PFSK-1 (cell line): ENCODE measurements at regions not wholly inside any gene's neighbourhood (a gene's known extent, or its start where the extent isn't known, plus 50 kb on each side); places are given as distances from the start of the nearest gene placed in this dataset.

Source experiments
- FOXP2 ChIP-seq: optimal IDR thresholded peaks from 2 replicates; pipeline ENCODE3; 2011; ENCODE audit warnings: borderline replicate concordance, control low read depth, inconsistent platforms; ENCODE audit not compliant: insufficient read depth; ENCODE audit errors: extremely low read length, extremely low read depth
- POLR2AphosphoS5 ChIP-seq: IDR thresholded peaks from 2 replicates; pipeline ENCODE4 v1.6.1; 2012; ENCODE audit warnings: low read depth, mild to moderate bottlenecking, control low read depth, low read length, moderate library complexity
- REST ChIP-seq, 2 experiments: IDR thresholded peaks; 2 replicates each; pipeline versions ENCODE4 v1.6.1 to v1.8.0; 2011 to 2012; ENCODE audit warnings: low read depth in 2 of 2, low read length in 2 of 2, control low read depth in 1 of 2, inconsistent platforms in 1 of 2, mild to moderate bottlenecking in 1 of 2, moderate library complexity in 1 of 2; ENCODE audit not compliant: insufficient read depth in 1 of 2
- SIN3A ChIP-seq: IDR thresholded peaks from 2 replicates; pipeline ENCODE4 v1.6.1; 2012; ENCODE audit warnings: mild to moderate bottlenecking, low read length, moderate library complexity, borderline replicate concordance; ENCODE audit not compliant: insufficient read depth
- TAF1 ChIP-seq: IDR thresholded peaks from 2 replicates; pipeline ENCODE4 v1.6.1; 2012; ENCODE audit warnings: low read length, control low read depth, borderline replicate concordance; ENCODE audit not compliant: insufficient read depth

- TF ChIP-seq REST (IDR thresholded peaks at IDR 0.05; ENCODE audit: insufficient read depth in 1 of 2, low read depth in 2 of 2, low read length in 2 of 2) (no peak), FOXP2 (no peak), SIN3A (no peak), POLR2AphosphoS5 (no peak), TAF1 (no peak)
These were observed 209.1 kb downstream of the BCL11B start for GRCh38 chr14:99062772-99063418.

- TF ChIP-seq REST (IDR thresholded peaks at IDR 0.05; ENCODE audit: insufficient read depth in 1 of 2, low read depth in 2 of 2, low read length in 2 of 2) (no peak), POLR2AphosphoS5 (no peak), SIN3A (no peak), TAF1 (no peak), FOXP2 (no peak)
These were observed 208.3 kb downstream of the BCL11B start for GRCh38 chr14:99063620-99064225.

GRCh38 chr14:99064262-99064954 is 207.6 kb downstream of the BCL11B start:
- no peak for TF ChIP-seq POLR2AphosphoS5
- no peak for TF ChIP-seq SIN3A
- TF ChIP-seq TAF1 = no peak
- no peak for TF ChIP-seq REST (IDR thresholded peaks at IDR 0.05; ENCODE audit: insufficient read depth in 1 of 2, low read depth in 2 of 2, low read length in 2 of 2)
- TF ChIP-seq FOXP2 = no peak

- TF ChIP-seq TAF1 = no peak
- TF ChIP-seq SIN3A = no peak
- no peak for TF ChIP-seq POLR2AphosphoS5
- no peak for TF ChIP-seq REST (IDR thresholded peaks at IDR 0.05; ENCODE audit: insufficient read depth in 1 of 2, low read depth in 2 of 2, low read length in 2 of 2)
- no peak for TF ChIP-seq FOXP2
These were observed 206.4 kb downstream of the BCL11B start for GRCh38 chr14:99065551-99065950.
